ENCODE measurements at regions not wholly inside any gene's neighbourhood (a gene's known extent, or its start where the extent isn't known, plus 50 kb on each side); places are given as distances from the start of the nearest gene placed in this dataset.
"Not testable (repeated sequence)": the region's sequence is repeated elsewhere in the genome, so short reads cannot be mapped to it uniquely, and the experiment has no call there.

DNA sequence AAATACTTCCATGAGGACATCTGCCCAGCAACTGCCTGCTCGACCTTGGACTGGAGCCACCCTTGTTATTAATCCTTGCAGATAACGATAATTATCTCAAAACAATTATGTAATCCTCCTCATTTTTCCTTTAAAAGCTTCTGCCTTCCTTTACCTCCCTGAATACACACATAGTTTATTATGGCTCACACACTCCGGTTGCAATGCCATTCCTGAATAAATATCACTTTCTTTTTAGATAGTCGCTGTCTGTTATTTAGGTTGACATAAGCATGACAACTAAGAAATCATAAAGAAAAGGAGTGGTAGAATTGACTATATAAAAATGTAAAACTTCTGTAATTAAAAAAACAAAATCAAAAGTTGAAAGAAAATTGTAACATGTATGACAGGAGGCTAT, 64.8 kb downstream of the B4GALT7 start:
- not testable (repeated sequence) for H3K27me3 Mint-ChIP-seq (ENCODE audit: low read depth, poor library complexity); H3K27ac Mint-ChIP-seq; H3K4me1 Mint-ChIP-seq; H3K4me3 Mint-ChIP-seq; DNase-seq
- H3K36me3 Mint-ChIP-seq (ENCODE audit: low read depth), result peaks cover 23% of the 10 kb centered on the region
- H3K9me3 Mint-ChIP-seq, result peaks cover 31% of the 10 kb centered on the region

DNA sequence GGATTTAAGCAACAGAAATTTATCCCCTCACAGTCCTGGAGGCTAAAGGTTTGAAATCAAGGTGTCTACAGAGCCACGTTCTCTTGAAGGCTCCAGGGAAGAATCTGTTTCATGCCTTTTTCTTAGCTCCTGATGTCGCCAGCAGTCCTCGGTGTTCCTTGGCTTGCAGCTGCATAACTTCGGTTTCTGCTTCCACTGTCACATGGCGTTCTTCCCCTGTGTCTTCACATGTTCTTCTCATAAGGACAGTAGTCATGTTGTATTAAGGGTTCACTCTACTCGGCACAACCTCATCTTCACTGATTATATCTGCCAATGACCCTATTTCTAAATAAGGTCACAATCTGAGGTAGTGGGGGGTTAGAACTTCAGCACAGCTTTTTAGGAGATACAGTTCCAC, 65.2 kb downstream of the B4GALT7 start:
- not testable (repeated sequence) for DNase-seq

DNA sequence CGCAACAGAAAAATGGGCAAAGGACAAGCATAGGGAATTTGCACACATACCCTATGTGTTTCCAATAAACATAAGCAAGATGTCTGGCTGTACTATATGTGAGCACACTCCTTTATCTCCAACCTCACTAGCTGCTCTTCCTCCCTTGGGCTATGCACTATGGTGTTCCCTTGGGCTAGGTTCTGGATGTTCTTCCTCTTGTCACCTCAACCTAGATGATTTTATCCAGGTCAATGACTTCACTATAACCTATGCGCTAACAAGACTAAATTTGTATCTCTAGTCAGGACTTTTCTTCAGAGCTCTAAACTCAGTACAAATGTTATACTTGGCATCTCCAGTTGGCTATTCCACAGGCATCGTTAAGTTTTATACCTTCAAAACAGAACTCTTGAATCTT, 66.0 kb downstream of the B4GALT7 start:
- H3K27ac Mint-ChIP-seq; H3K27me3 Mint-ChIP-seq (ENCODE audit: low read depth, poor library complexity): not testable (repeated sequence)

More for the DNA sequence above, 65.2 kb downstream of the B4GALT7 start:
- peaks cover 26% of the 10 kb centered on the region for H3K9me3 Mint-ChIP-seq
- H3K27ac Mint-ChIP-seq; H3K4me1 Mint-ChIP-seq; H3K27me3 Mint-ChIP-seq (ENCODE audit: low read depth, poor library complexity); H3K4me3 Mint-ChIP-seq: not testable (repeated sequence)
- peaks cover 19% of the 10 kb centered on the region for H3K36me3 Mint-ChIP-seq (ENCODE audit: low read depth)

DNA sequence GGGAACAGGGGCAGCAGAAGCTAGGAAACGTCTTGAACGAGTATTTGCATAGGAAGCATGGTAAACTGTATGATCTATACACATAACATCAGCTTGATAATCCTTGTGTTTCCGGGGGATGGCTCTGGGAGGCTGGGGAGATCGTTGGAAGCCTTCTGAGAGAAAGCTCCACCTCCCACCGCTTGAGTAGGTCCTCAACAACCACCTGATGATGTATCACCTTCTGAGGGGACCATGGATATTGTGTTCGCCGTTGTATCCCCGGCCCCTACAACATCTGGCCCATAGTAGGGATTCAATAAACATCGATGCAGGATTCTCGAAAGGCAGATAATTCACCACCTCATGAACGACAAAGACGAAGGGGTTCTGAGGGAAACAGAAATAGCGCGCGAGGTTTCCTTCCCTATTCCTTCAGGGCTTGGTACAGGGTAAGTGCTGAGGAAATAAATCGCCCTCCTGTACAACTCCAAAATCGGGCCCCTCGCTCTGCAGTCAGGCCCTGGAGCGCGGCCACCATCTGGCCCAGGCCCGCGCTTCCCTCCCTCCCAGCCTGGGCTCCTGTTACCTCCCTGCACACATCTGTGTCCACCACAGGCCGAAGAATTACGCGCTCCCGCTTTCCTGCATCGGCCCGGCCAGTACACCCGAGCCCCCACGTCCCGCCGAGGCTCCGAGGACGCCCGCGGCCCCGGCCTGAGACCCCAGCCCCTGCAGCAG, 71.3 kb downstream of the B4GALT7 start:
- H3K27ac Mint-ChIP-seq; H3K9me3 Mint-ChIP-seq; H3K36me3 Mint-ChIP-seq (ENCODE audit: low read depth); H3K4me3 Mint-ChIP-seq; DNase-seq: not testable (repeated sequence)
- peaks cover 12% of the 10 kb centered on the region for H3K4me1 Mint-ChIP-seq
- peaks cover 15% of the 10 kb centered on the region for H3K27me3 Mint-ChIP-seq (ENCODE audit: low read depth, poor library complexity)

More for the DNA sequence above, 66.0 kb downstream of the B4GALT7 start:
- H3K9me3 Mint-ChIP-seq, result peaks cover 21% of the 10 kb centered on the region
- DNase-seq, H3K4me3 Mint-ChIP-seq: not testable (repeated sequence)
- peaks cover 12% of the 10 kb centered on the region for H3K4me1 Mint-ChIP-seq
- H3K36me3 Mint-ChIP-seq (ENCODE audit: low read depth), result peaks cover 16% of the 10 kb centered on the region

DNA sequence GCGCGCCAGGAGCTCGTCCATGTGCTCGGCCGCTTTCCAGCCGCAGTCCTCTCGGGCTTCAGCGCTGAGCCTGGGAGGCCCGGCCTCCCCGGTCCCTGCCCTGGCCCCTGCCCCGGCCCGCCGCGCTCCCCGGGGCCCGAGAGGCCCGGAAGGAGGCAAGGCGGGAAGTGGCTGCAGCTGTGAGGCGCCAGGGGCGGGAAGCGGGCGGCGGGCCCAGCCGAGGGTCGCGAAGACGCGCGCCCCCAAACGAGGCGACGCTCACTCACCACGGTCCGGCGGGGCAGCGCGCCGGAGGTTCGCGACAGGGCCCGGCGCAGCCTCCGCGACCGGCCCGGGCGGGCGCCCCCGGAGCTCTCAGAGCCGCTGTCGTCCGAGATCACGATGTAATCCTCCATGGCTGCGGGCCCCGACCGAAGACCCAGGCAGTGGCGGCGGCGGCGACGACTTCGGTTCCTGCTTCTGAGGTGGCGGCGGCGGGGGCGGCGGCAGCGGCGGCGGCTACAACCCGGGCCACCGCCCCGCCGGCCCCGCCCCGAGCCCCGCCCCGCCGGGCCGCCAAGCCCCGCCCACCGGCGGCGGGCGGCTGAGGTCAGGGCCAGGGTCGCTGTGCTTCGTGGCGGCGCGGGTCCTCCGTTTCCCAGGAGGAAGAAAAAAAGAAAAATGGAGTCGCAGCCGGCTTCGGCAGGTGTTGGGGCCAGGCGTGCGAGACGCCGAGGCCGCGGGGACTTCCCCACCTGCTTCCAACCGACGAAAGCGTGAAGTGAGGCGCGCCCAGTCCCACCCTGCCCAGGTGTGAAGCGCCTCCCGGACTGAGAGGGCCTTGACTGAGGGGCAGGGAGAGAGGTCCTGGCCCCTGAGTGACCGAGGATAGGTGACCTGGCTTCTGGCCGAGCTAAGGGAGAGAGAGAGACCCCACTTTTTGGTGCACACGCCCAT, 72.1 kb downstream of the B4GALT7 start:
- H3K36me3 Mint-ChIP-seq (ENCODE audit: low read depth); H3K4me3 Mint-ChIP-seq; H3K27ac Mint-ChIP-seq; H3K9me3 Mint-ChIP-seq: not testable (repeated sequence)
- Mint-ChIP-seq H3K4me1 (peaks cover 12% of the 10 kb centered on the region), H3K27me3 (ENCODE audit: low read depth, poor library complexity) (peaks cover 17% of the 10 kb centered on the region)
- DNase-seq, result peak; percentile 85
